ENCODE measurements at regions not wholly inside any gene's neighbourhood (a gene's known extent, or its start where the extent isn't known, plus 50 kb on each side); places are given as distances from the start of the nearest gene placed in this dataset.

DNA sequence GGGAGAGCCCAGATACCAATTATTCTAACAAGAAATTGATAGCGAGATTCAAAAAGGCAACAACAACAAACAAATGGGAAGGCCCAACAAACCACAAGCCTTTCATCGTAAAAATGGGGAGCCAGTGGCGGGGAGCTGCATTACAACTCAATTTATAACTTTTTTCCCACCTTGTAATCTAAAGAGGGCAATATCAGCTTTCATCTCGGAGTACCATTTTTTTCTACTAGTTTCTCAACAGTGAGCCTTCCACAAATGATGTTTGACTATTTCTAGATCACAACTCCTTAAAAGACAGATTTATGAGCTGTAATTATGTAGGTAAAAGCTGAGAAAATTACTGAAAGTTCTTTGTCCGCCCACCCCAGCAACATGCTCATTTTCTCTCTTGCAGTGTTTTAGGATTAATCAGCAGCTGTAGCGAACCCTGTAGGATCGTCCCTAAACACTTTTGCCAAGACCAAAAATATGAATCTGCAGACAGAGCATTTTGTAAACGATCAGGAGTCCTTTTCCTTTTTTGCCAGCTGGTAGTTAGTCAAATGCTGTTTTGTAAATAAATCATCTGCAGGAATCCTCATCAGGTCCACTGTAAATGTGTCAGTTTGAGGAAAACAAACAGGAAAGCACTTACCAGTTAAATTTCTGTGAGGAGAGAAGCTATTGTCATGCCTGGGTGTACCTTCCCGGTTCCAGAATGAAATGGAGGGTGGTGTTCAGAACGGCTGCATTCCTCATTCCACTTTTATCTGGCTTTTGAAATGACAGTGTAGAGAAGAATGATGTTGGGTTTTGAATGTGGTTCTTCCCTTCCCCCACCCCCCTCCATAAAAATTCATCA lies 53.2 kb downstream of the EEF1B2 start:
- DNase-seq (ENCODE audit: unreplicated experiment) = peak; percentile 23
- H3K36me3 Mint-ChIP-seq (ENCODE audit: insufficient read depth, unreplicated experiment) = peaks cover 11% of the 10 kb centered on the region
- TSS peak; percentile 82 for BruUV-seq (replicated peaks)
- no peaks in the 10 kb centered on the region for H3K9me3 Mint-ChIP-seq (ENCODE audit: unreplicated experiment)
- peak overlapping the region; percentile 81 for H3K4me3 Mint-ChIP-seq (ENCODE audit: unreplicated experiment)
- no peaks in the 10 kb centered on the region for H3K27me3 Mint-ChIP-seq (ENCODE audit: insufficient read depth, unreplicated experiment)
- intact Hi-C loops (cut with micrococcal nuclease) = loop anchor here (1.0 kb wide), 2 partner anchors 47 to 49 kb away; no protein-coding TSS in a partner anchor
- TF ChIP-seq, protein P1, sequence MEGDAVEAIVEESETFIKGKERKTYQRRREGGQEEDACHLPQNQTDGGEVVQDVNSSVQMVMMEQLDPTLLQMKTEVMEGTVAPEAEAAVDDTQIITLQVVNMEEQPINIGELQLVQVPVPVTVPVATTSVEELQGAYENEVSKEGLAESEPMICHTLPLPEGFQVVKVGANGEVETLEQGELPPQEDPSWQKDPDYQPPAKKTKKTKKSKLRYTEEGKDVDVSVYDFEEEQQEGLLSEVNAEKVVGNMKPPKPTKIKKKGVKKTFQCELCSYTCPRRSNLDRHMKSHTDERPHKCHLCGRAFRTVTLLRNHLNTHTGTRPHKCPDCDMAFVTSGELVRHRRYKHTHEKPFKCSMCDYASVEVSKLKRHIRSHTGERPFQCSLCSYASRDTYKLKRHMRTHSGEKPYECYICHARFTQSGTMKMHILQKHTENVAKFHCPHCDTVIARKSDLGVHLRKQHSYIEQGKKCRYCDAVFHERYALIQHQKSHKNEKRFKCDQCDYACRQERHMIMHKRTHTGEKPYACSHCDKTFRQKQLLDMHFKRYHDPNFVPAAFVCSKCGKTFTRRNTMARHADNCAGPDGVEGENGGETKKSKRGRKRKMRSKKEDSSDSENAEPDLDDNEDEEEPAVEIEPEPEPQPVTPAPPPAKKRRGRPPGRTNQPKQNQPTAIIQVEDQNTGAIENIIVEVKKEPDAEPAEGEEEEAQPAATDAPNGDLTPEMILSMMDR (IDR thresholded peaks at IDR 0.05; ENCODE audit: unreplicated experiment) = peak; percentile 17
- peaks cover 23% of the 10 kb centered on the region for H3K4me1 Mint-ChIP-seq (ENCODE audit: insufficient read depth, unreplicated experiment)
- CTCF ChIA-PET = interaction anchor here (0.8 to 2.6 kb wide), 14 partner anchors 9 to 92 kb away, joined by 3 to 17 read pairs (median 4); no protein-coding TSS in a partner anchor
- POLR2A ChIA-PET = interaction anchor here (0.6 to 6.0 kb wide), 21 partner anchors 9 to 928 kb away, joined by 3 to 61 read pairs (median 4); partner anchors contain the start of genes EEF1B2 and NDUFS1
- peak overlapping the region; percentile 95 for H3K27ac Mint-ChIP-seq (ENCODE audit: low read depth, unreplicated experiment)

DNA sequence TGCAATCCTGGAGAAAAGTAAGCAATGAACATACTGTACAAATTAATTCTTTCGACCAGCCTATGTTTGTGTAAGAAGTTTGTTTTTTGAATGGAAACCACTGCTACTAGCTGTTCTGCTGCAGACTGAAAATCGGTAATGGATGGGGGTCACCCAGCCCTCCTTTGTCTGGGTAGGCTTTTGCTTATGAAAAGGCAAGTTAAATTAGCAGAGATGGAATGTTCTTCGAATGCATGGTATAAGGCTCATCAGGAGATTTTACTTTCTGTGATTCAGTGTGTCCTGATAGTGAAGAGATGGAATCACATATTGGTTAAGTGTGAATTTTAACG lies 53.8 kb downstream of the EEF1B2 start:
- H3K36me3 Mint-ChIP-seq (ENCODE audit: insufficient read depth, unreplicated experiment) = peaks cover 11% of the 10 kb centered on the region
- TF ChIP-seq, protein P1 (IDR thresholded peaks at IDR 0.05; ENCODE audit: unreplicated experiment) = no peak
- no TSS peak for BruUV-seq (replicated peaks)
- peaks cover 23% of the 10 kb centered on the region for H3K4me1 Mint-ChIP-seq (ENCODE audit: insufficient read depth, unreplicated experiment)
- H3K9me3 Mint-ChIP-seq (ENCODE audit: unreplicated experiment) = no peaks in the 10 kb centered on the region
- intact Hi-C loops (cut with micrococcal nuclease) = loop anchor here (1.0 kb wide), 2 partner anchors 47 to 49 kb away; no protein-coding TSS in a partner anchor
- CTCF ChIA-PET = interaction anchor here (0.9 to 2.6 kb wide), 10 partner anchors 10 to 54 kb away, joined by 3 to 17 read pairs (median 7); partner anchors contain the start of gene EEF1B2
- H3K27ac Mint-ChIP-seq (ENCODE audit: low read depth, unreplicated experiment) = peak overlapping the region; percentile 95
- H3K4me3 Mint-ChIP-seq (ENCODE audit: unreplicated experiment) = peak overlapping the region; percentile 81
- POLR2A ChIA-PET = interaction anchor here (0.7 to 6.0 kb wide), 15 partner anchors 8 to 345 kb away, joined by 3 to 61 read pairs (median 6); partner anchors contain the start of genes EEF1B2 and NDUFS1
- DNase-seq (ENCODE audit: unreplicated experiment) = no peak
- no peaks in the 10 kb centered on the region for H3K27me3 Mint-ChIP-seq (ENCODE audit: insufficient read depth, unreplicated experiment)

DNA sequence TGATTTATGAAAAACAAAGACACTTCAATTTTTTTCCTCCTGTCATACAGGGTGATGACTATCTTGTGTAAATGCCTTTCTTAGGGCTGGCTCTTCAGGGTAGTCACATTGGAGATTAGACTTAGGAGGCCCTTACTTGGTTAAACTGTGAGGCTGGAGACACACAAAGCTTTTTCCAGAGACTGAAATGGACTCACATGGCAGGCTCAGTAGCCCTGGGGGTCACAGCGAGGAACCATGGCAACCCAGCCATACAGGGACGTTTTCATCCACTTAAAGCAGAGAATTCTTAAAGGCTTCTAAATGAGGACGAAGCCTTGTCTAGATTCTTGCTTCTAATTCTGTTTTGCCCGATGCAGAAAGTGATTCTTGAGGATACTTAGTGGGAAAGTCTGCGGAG lies 57.3 kb upstream of the ZDBF2 start:
- no TSS peak for BruUV-seq (replicated peaks)
- TF ChIP-seq, protein P1 (IDR thresholded peaks at IDR 0.05; ENCODE audit: unreplicated experiment) = no peak
- Mint-ChIP-seq H3K9me3 (ENCODE audit: unreplicated experiment) (peaks cover 7% of the 10 kb centered on the region), H3K27ac (ENCODE audit: low read depth, unreplicated experiment) (no peak overlapping the region), H3K27me3 (ENCODE audit: insufficient read depth, unreplicated experiment) (no peaks in the 10 kb centered on the region), H3K4me3 (ENCODE audit: unreplicated experiment) (no peak overlapping the region), H3K36me3 (ENCODE audit: insufficient read depth, unreplicated experiment) (no peaks in the 10 kb centered on the region), H3K4me1 (ENCODE audit: insufficient read depth, unreplicated experiment) (peaks cover 10% of the 10 kb centered on the region)
- intact Hi-C loops (cut with micrococcal nuclease) = no loop called here
- ChIA-PET CTCF (interaction anchor here (0.7 kb wide), 1 partner anchor 78 kb away, joined by 4 read pairs; no protein-coding TSS in a partner anchor), POLR2A (interaction anchor here (0.6 to 0.9 kb wide), 3 partner anchors 9 to 43 kb away, joined by 3 read pairs; no protein-coding TSS in a partner anchor)
- no peak for DNase-seq (ENCODE audit: unreplicated experiment)

DNA sequence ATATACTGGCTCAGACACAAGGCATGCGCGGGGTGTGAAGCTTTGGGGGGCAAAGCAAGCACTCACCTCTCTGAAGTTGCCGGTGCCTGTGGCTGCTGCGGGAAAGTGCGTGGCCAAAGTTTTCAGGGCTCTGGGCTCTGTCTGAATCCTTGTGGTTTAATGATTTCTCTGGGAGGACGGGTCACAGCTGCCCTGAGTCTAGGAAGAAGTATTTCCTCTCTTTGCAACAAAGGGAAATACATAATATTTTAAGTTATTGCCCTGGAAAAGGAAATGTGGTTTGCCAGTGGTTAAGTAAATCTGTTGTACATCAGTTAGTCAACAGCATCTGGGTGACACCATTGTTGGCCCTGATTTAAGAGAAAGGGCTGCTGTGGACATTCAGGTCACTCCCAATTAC lies 56.7 kb upstream of the ZDBF2 start:
- no peak overlapping the region for H3K27ac Mint-ChIP-seq (ENCODE audit: low read depth, unreplicated experiment)
- no peak for DNase-seq (ENCODE audit: unreplicated experiment)
- H3K9me3 Mint-ChIP-seq (ENCODE audit: unreplicated experiment) = peaks cover 7% of the 10 kb centered on the region
- no peak overlapping the region for H3K4me3 Mint-ChIP-seq (ENCODE audit: unreplicated experiment)
- ChIA-PET CTCF (interaction anchor here (0.7 kb wide), 1 partner anchor 77 kb away, joined by 4 read pairs; no protein-coding TSS in a partner anchor), POLR2A (interaction anchor here (0.7 to 1.6 kb wide), 3 partner anchors 42 to 57 kb away, joined by 3 to 5 read pairs (median 4); partner anchors contain the start of gene ZDBF2)
- H3K36me3 Mint-ChIP-seq (ENCODE audit: insufficient read depth, unreplicated experiment) = no peaks in the 10 kb centered on the region
- intact Hi-C loops (cut with micrococcal nuclease) = no loop called here
- peaks cover 6% of the 10 kb centered on the region for H3K4me1 Mint-ChIP-seq (ENCODE audit: insufficient read depth, unreplicated experiment)
- no TSS peak for BruUV-seq (replicated peaks)
- no peaks in the 10 kb centered on the region for H3K27me3 Mint-ChIP-seq (ENCODE audit: insufficient read depth, unreplicated experiment)
- TF ChIP-seq, protein P1 (IDR thresholded peaks at IDR 0.05; ENCODE audit: unreplicated experiment) = no peak

Measured in MCF 10A (cell line).